ENCODE measurements at regions not wholly inside any gene's neighbourhood (a gene's known extent, or its start where the extent isn't known, plus 50 kb on each side); places are given as distances from the start of the nearest gene placed in this dataset.
"Not testable (repeated sequence)": the region's sequence is repeated elsewhere in the genome, so short reads cannot be mapped to it uniquely, and the experiment has no call there.

- TF ChIP-seq POLR2A (IDR thresholded peaks at IDR 0.05; ENCODE audit: low read depth, low read length), result no peak
- no peak for DNase-seq (ENCODE audit: insufficient read length, low spot score)
Observed at GRCh38 chr4:62522273-62522672, 1322.1 kb downstream of the ADGRL3 start.

GRCh38 chr4:62517716-62518115, 1317.6 kb downstream of the ADGRL3 start:
- DNase-seq (ENCODE audit: insufficient read length, low spot score) (no peak), FAIRE-seq (no peak)
- TF ChIP-seq POLR2A (IDR thresholded peaks at IDR 0.05; ENCODE audit: low read depth, low read length), result no peak

More at GRCh38 chr4:62522273-62522672, 1322.1 kb downstream of the ADGRL3 start:
- no peak for FAIRE-seq

- FAIRE-seq (no peak), DNase-seq (ENCODE audit: insufficient read length, low spot score) (no peak)
- no peak for TF ChIP-seq POLR2A (IDR thresholded peaks at IDR 0.05; ENCODE audit: low read depth, low read length)
Observed at GRCh38 chr4:62513306-62513705, 1313.2 kb downstream of the ADGRL3 start.

- no peak for DNase-seq (ENCODE audit: insufficient read length, low spot score)
- TF ChIP-seq POLR2A (IDR thresholded peaks at IDR 0.05; ENCODE audit: low read depth, low read length), result no peak
- no peak for FAIRE-seq
Observed at GRCh38 chr4:62512271-62512670, 1312.1 kb downstream of the ADGRL3 start.

GRCh38 chr4:62510228-62510627, 1310.1 kb downstream of the ADGRL3 start:
- no peak for TF ChIP-seq POLR2A (IDR thresholded peaks at IDR 0.05; ENCODE audit: low read depth, low read length)
- DNase-seq (ENCODE audit: insufficient read length, low spot score) (no peak), FAIRE-seq (no peak)

GRCh38 chr4:62500296-62500695, 1300.2 kb downstream of the ADGRL3 start:
- FAIRE-seq, result no peak
- no peak for TF ChIP-seq POLR2A (IDR thresholded peaks at IDR 0.05; ENCODE audit: low read depth, low read length)
- DNase-seq (ENCODE audit: insufficient read length, low spot score), result no peak

- TF ChIP-seq POLR2A (IDR thresholded peaks at IDR 0.05; ENCODE audit: low read depth, low read length), result no peak
- DNase-seq (ENCODE audit: insufficient read length, low spot score) (no peak), FAIRE-seq (no peak)
Observed at GRCh38 chr4:62495032-62495431, 1294.9 kb downstream of the ADGRL3 start.

GRCh38 chr4:62491756-62492155, 1291.6 kb downstream of the ADGRL3 start:
- DNase-seq (ENCODE audit: insufficient read length, low spot score); FAIRE-seq: not testable (repeated sequence)

GRCh38 chr4:62490635-62491034, 1290.5 kb downstream of the ADGRL3 start:
- FAIRE-seq, result no peak
- DNase-seq (ENCODE audit: insufficient read length, low spot score), result no peak
- no peak for TF ChIP-seq POLR2A (IDR thresholded peaks at IDR 0.05; ENCODE audit: low read depth, low read length)

- no peak for TF ChIP-seq POLR2A (IDR thresholded peaks at IDR 0.05; ENCODE audit: low read depth, low read length)
- no peak for FAIRE-seq
Observed at GRCh38 chr4:62487016-62487415, 1286.9 kb downstream of the ADGRL3 start.

GRCh38 chr4:62484357-62484756, 1284.2 kb downstream of the ADGRL3 start:
- FAIRE-seq (no peak), DNase-seq (ENCODE audit: insufficient read length, low spot score) (no peak)
- no peak for TF ChIP-seq POLR2A (IDR thresholded peaks at IDR 0.05; ENCODE audit: low read depth, low read length)

More at GRCh38 chr4:62487016-62487415, 1286.9 kb downstream of the ADGRL3 start:
- no peak for DNase-seq (ENCODE audit: insufficient read length, low spot score)

- TF ChIP-seq POLR2A (IDR thresholded peaks at IDR 0.05; ENCODE audit: low read depth, low read length), result no peak
- DNase-seq (ENCODE audit: insufficient read length, low spot score) (no peak), FAIRE-seq (no peak)
Observed at GRCh38 chr4:62482355-62482754, 1282.2 kb downstream of the ADGRL3 start.

- TF ChIP-seq POLR2A (IDR thresholded peaks at IDR 0.05; ENCODE audit: low read depth, low read length), result no peak
- DNase-seq (ENCODE audit: insufficient read length, low spot score) (no peak), FAIRE-seq (no peak)
Observed at GRCh38 chr4:62475596-62475995, 1275.5 kb downstream of the ADGRL3 start.

- DNase-seq (ENCODE audit: insufficient read length, low spot score) (no peak), FAIRE-seq (no peak)
- no peak for TF ChIP-seq POLR2A (IDR thresholded peaks at IDR 0.05; ENCODE audit: low read depth, low read length)
Observed at GRCh38 chr4:62474802-62475201, 1274.7 kb downstream of the ADGRL3 start.

GRCh38 chr4:62471021-62471420, 1270.9 kb downstream of the ADGRL3 start:
- no peak for TF ChIP-seq POLR2A (IDR thresholded peaks at IDR 0.05; ENCODE audit: low read depth, low read length)
- DNase-seq (ENCODE audit: insufficient read length, low spot score) (no peak), FAIRE-seq (no peak)

- no peak for DNase-seq (ENCODE audit: insufficient read length, low spot score)
- no peak for FAIRE-seq
- no peak for TF ChIP-seq POLR2A (IDR thresholded peaks at IDR 0.05; ENCODE audit: low read depth, low read length)
Observed at GRCh38 chr4:62470421-62470983, 1270.4 kb downstream of the ADGRL3 start.
